ENCODE measurements at regions not wholly inside any gene's neighbourhood (a gene's known extent, or its start where the extent isn't known, plus 50 kb on each side); places are given as distances from the start of the nearest gene placed in this dataset.

DNA sequence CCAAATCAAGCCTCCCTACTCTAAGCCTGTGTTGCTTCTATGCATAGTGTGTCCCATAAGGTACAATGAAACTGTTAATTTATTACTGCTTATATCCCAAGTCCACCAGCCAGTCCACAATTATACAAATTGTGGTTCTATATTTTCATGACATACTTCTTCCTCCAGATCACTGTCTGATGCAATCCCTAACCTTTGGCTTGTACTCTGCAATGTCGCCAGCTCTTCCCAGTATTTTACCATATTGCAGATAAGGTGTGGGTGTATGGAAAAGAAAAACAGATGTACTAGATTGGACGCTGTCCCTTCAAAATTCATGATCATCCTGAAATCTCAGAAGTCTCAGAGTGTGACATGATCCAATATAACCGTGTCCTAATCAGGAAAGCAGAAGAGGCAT, 286.2 kb downstream of the GASK1B start:
- POLR2A ChIA-PET, result no interaction called here
- intact Hi-C loops (cut with micrococcal nuclease; ENCODE audit: unreplicated experiment), result no loop called here
- no TSS peak for BruUV-seq (replicated peaks)

DNA sequence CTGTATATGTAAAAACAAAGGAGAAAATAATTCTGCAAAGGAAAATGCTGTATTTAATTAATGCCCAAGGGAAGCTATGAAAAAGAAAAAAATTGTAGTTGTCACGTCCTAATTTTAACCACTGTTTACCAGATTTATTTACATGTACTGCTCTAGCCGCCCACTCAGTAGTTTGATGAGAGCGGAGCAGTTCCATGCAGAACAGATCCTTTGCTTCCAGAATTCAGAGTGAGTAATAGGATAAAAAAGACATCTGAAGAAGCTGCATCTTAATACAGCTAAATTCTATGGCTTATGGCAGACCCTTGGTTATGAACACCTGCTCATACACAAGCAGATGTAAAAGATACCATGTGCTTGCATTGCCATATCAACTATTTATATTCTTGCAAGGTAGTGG, 287.0 kb downstream of the GASK1B start:
- H3K9me2 ChIP-seq (ENCODE audit: insufficient read depth, low read length), result no peaks in the 10 kb centered on the region
- no peak for DNase-seq (ENCODE audit: low spot score)
- H3K79me2 ChIP-seq (ENCODE audit: insufficient read depth, low read depth, low read length), result no peaks in the 10 kb centered on the region

More for the DNA sequence above, 286.2 kb downstream of the GASK1B start:
- CTCF ChIA-PET (ENCODE audit: unreplicated experiment), result no interaction called here
- Histone ChIP-seq H3K9me3 (ENCODE audit: low read length) (no peaks in the 10 kb centered on the region), H4K20me1 (ENCODE audit: insufficient read depth, low read length) (no peaks in the 10 kb centered on the region), H3K9me2 (ENCODE audit: insufficient read depth, low read length) (no peaks in the 10 kb centered on the region), H3K4me2 (ENCODE audit: low read length) (no peak overlapping the region), H3K4me1 (ENCODE audit: insufficient read depth, low read length, poor library complexity, severe bottlenecking) (no peaks in the 10 kb centered on the region), H2AFZ (ENCODE audit: low read length) (no peak overlapping the region), H3K27ac (ENCODE audit: low read depth, low read length, poor library complexity, severe bottlenecking) (no peak overlapping the region), H3K79me2 (ENCODE audit: insufficient read depth, low read depth, low read length) (no peaks in the 10 kb centered on the region), H3K36me3 (ENCODE audit: insufficient read depth, low read length) (no peaks in the 10 kb centered on the region), H3K4me3 (ENCODE audit: low read depth, low read length, poor library complexity, severe bottlenecking) (no peak overlapping the region)
- DNase-seq (ENCODE audit: low spot score), result no peak
- TF ChIP-seq, protein P1, sequence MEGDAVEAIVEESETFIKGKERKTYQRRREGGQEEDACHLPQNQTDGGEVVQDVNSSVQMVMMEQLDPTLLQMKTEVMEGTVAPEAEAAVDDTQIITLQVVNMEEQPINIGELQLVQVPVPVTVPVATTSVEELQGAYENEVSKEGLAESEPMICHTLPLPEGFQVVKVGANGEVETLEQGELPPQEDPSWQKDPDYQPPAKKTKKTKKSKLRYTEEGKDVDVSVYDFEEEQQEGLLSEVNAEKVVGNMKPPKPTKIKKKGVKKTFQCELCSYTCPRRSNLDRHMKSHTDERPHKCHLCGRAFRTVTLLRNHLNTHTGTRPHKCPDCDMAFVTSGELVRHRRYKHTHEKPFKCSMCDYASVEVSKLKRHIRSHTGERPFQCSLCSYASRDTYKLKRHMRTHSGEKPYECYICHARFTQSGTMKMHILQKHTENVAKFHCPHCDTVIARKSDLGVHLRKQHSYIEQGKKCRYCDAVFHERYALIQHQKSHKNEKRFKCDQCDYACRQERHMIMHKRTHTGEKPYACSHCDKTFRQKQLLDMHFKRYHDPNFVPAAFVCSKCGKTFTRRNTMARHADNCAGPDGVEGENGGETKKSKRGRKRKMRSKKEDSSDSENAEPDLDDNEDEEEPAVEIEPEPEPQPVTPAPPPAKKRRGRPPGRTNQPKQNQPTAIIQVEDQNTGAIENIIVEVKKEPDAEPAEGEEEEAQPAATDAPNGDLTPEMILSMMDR (conservative IDR thresholded peaks at IDR 0.05; ENCODE audit: low read length), result no peak
- TF ChIP-seq EZH2phosphoT487 (IDR thresholded peaks at IDR 0.05; ENCODE audit: borderline replicate concordance, low read depth, low read length), result no peak

DNA sequence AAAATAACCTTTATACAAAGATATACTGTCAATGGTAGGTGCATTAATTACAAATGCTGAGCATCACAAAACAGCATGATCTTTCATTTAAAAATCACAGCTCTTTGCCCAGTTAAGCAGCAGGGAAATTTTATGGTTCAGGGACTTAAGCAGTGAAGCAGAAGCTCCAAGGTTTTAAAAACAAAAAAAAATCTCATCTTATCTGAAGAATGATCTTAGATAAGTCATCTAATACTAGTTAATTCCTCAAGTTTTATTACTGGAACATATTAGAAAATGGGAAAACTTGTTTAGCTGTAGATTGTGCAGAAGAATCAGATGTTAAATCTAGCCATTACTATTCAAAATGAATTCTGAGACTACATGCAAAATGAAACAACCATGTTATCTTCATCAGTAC, 289.9 kb downstream of the GASK1B start:
- H3K36me3 ChIP-seq (ENCODE audit: insufficient read depth, low read length), result no peaks in the 10 kb centered on the region
- H3K9me2 ChIP-seq (ENCODE audit: insufficient read depth, low read length), result no peaks in the 10 kb centered on the region
- no peaks in the 10 kb centered on the region for H4K20me1 ChIP-seq (ENCODE audit: insufficient read depth, low read length)
- no TSS peak for BruUV-seq (replicated peaks)
- intact Hi-C loops (cut with micrococcal nuclease; ENCODE audit: unreplicated experiment), result no loop called here
- no peak overlapping the region for H3K27ac ChIP-seq (ENCODE audit: low read depth, low read length, poor library complexity, severe bottlenecking)
- TF ChIP-seq, protein P1 (conservative IDR thresholded peaks at IDR 0.05; ENCODE audit: low read length), result no peak
- TF ChIP-seq EZH2phosphoT487 (IDR thresholded peaks at IDR 0.05; ENCODE audit: borderline replicate concordance, low read depth, low read length), result no peak
- ChIA-PET POLR2A (no interaction called here), CTCF (ENCODE audit: unreplicated experiment) (no interaction called here)
- H3K4me1 ChIP-seq (ENCODE audit: insufficient read depth, low read length, poor library complexity, severe bottlenecking), result no peaks in the 10 kb centered on the region
- no peak overlapping the region for H2AFZ ChIP-seq (ENCODE audit: low read length)
- DNase-seq (ENCODE audit: low spot score), result no peak
- H3K79me2 ChIP-seq (ENCODE audit: insufficient read depth, low read depth, low read length), result no peaks in the 10 kb centered on the region
- no peaks in the 10 kb centered on the region for H3K9me3 ChIP-seq (ENCODE audit: low read length)
- no peak overlapping the region for H3K4me2 ChIP-seq (ENCODE audit: low read length)
- no peak overlapping the region for H3K4me3 ChIP-seq (ENCODE audit: low read depth, low read length, poor library complexity, severe bottlenecking)

More for the DNA sequence above, 287.0 kb downstream of the GASK1B start:
- intact Hi-C loops (cut with micrococcal nuclease; ENCODE audit: unreplicated experiment), result no loop called here
- H3K9me3 ChIP-seq (ENCODE audit: low read length), result no peaks in the 10 kb centered on the region
- H2AFZ ChIP-seq (ENCODE audit: low read length), result no peak overlapping the region
- ChIA-PET CTCF (ENCODE audit: unreplicated experiment) (no interaction called here), POLR2A (no interaction called here)
- no peaks in the 10 kb centered on the region for H3K4me1 ChIP-seq (ENCODE audit: insufficient read depth, low read length, poor library complexity, severe bottlenecking)
- H3K4me2 ChIP-seq (ENCODE audit: low read length), result no peak overlapping the region
- H3K36me3 ChIP-seq (ENCODE audit: insufficient read depth, low read length), result no peaks in the 10 kb centered on the region
- H4K20me1 ChIP-seq (ENCODE audit: insufficient read depth, low read length), result no peaks in the 10 kb centered on the region
- BruUV-seq (replicated peaks), result no TSS peak
- no peak overlapping the region for H3K4me3 ChIP-seq (ENCODE audit: low read depth, low read length, poor library complexity, severe bottlenecking)
- TF ChIP-seq, protein P1 (conservative IDR thresholded peaks at IDR 0.05; ENCODE audit: low read length), result no peak
- no peak for TF ChIP-seq EZH2phosphoT487 (IDR thresholded peaks at IDR 0.05; ENCODE audit: borderline replicate concordance, low read depth, low read length)
- no peak overlapping the region for H3K27ac ChIP-seq (ENCODE audit: low read depth, low read length, poor library complexity, severe bottlenecking)
